OCI-LY3 (cell line): ENCODE measurements at regions not wholly inside any gene's neighbourhood (a gene's known extent, or its start where the extent isn't known, plus 50 kb on each side); places are given as distances from the start of the nearest gene placed in this dataset.

Source experiments
- H2AFZ ChIP-seq: fragments of 200-600, 300-600 bp; shearing (Covaris generic); 2 replicates; pipeline ENCODE4 v1.6.0; 2014; ENCODE audit warnings: antibody characterized with exemption, low read depth, low read length
- H3K27ac ChIP-seq: fragments of 200-600, 300-600 bp; sonication (generic); 2 replicates; pipeline ENCODE4 v1.5.1; 2014; ENCODE audit warnings: mild to moderate bottlenecking, low read length, moderate library complexity, mixed read lengths
- H3K27me3 ChIP-seq: fragments of 200-600, 300-600 bp; sonication (generic); 2 replicates; pipeline ENCODE4 v1.6.1; 2014; ENCODE audit warnings: low read depth, low read length, mixed read lengths
- H3K36me3 ChIP-seq: fragments of 200-600, 300-600 bp; sonication (generic); replicated peaks from 2 replicates; pipeline ENCODE3; 2014; ENCODE audit warnings: low read depth, low read length, mixed read lengths
- H3K4me1 ChIP-seq: fragments of 300-600, 200-600 bp; sonication (generic); 2 replicates; pipeline ENCODE4 v1.6.1; 2014; ENCODE audit warnings: low read length, mixed read lengths
- H3K4me2 ChIP-seq: fragments of 200-600, 300-600 bp; sonication (generic); 2 replicates; pipeline ENCODE4 v1.6.1; 2014; ENCODE audit warnings: low read length, mixed read lengths
- H3K4me3 ChIP-seq: fragments of 300-600, 200-600 bp; sonication (generic); 2 replicates; pipeline ENCODE4 v1.5.1; 2014; ENCODE audit warnings: antibody characterized with exemption, mild to moderate bottlenecking, low read length, moderate library complexity
- H3K79me2 ChIP-seq: fragments of 300-600, 200-600 bp; shearing (Covaris generic); 2 replicates; pipeline ENCODE4 v1.6.1; 2014; ENCODE audit warnings: mild to moderate bottlenecking, low read length, mixed read lengths
- H3K9ac ChIP-seq: fragments of 300-600, 200-600 bp; shearing (Covaris generic); 2 replicates; pipeline ENCODE4 v1.6.0; 2014; ENCODE audit warnings: mild to moderate bottlenecking, low read length, moderate library complexity
- H3K9me3 ChIP-seq: fragments of 200-600, 300-600 bp; shearing (Covaris generic); 2 replicates; pipeline ENCODE4 v1.6.1; 2014; ENCODE audit warnings: low read length, mixed read lengths; ENCODE audit not compliant: insufficient read depth
- H4K20me1 ChIP-seq: fragments of 200-600, 300-600 bp; sonication (generic); 2 replicates; pipeline ENCODE4 v1.6.1; 2016; ENCODE audit warnings: low read length, mixed read lengths; ENCODE audit not compliant: insufficient read depth
- EZH2phosphoT487 ChIP-seq: fragments of 200-600 bp; shearing (Covaris generic); IDR thresholded peaks from 2 replicates; pipeline ENCODE4 v1.6.1; 2018; ENCODE audit warnings: antibody characterized with exemption, mixed run types, low read depth
- TF ChIP-seq, protein P1 (sequence below): fragments of 200-600, 300-600 bp; sonication (generic); IDR thresholded peaks from 2 replicates; pipeline ENCODE4 v1.5.1; 2014; ENCODE audit warnings: antibody characterized with exemption, low read length, low read depth

DNA sequence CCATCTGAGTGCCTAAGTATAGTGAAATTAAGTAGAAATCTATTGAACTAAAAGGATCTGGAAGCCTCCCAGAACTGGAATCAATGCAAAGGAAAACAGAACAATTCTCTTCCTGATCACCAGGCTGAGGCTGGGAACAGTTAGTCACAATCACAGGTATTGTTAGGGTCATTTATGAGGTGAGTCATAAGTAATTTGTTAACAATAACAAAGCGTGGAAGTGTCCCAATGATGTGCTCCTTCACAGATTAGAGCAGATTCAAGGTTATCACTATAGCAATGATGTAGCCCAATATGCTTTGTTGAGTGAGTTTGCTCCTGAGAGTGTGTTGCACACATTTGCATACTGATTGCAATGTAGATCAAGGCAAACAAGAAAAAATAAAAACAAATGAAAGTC, 228.1 kb downstream of the ZNF674 start:
- TF ChIP-seq, protein P1, sequence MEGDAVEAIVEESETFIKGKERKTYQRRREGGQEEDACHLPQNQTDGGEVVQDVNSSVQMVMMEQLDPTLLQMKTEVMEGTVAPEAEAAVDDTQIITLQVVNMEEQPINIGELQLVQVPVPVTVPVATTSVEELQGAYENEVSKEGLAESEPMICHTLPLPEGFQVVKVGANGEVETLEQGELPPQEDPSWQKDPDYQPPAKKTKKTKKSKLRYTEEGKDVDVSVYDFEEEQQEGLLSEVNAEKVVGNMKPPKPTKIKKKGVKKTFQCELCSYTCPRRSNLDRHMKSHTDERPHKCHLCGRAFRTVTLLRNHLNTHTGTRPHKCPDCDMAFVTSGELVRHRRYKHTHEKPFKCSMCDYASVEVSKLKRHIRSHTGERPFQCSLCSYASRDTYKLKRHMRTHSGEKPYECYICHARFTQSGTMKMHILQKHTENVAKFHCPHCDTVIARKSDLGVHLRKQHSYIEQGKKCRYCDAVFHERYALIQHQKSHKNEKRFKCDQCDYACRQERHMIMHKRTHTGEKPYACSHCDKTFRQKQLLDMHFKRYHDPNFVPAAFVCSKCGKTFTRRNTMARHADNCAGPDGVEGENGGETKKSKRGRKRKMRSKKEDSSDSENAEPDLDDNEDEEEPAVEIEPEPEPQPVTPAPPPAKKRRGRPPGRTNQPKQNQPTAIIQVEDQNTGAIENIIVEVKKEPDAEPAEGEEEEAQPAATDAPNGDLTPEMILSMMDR = no peak
- no peak for TF ChIP-seq EZH2phosphoT487
- Histone ChIP-seq H3K27ac (no peak overlapping the region), H3K4me1 (no peaks in the 10 kb centered on the region), H2AFZ (no peak overlapping the region), H3K9me3 (no peaks in the 10 kb centered on the region), H3K79me2 (no peaks in the 10 kb centered on the region), H3K9ac (no peak overlapping the region), H3K27me3 (no peaks in the 10 kb centered on the region), H3K4me2 (no peak overlapping the region), H4K20me1 (no peaks in the 10 kb centered on the region), H3K4me3 (no peak overlapping the region), H3K36me3 (no peaks in the 10 kb centered on the region)

DNA sequence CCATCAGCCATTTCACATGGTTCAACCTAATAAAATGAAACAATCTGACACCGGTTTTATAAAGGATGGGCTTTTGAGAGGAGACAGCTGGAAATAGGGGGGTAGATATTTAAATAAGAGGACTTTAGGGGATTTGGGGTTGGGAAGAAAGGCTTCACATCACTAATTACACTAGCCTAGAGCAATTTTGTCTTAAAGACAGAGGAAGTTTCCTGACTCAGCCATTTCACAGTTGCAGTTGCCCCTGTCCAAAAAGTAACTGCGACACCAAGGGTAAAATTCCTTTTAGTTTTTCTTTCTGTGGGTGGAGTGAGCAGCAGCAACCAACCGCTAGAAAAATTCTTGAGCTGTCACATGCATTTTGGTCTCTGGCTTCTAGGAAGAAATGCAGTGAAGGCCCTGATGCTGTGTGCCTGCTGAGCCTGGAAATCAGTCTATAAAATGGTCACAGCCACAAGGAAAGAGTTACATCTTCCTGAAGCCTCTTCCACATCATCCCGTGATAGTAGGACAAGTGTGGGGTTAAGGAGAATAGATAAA, 233.6 kb downstream of the ZNF674 start:
- no peaks in the 10 kb centered on the region for H3K79me2 ChIP-seq
- H3K36me3 ChIP-seq = no peaks in the 10 kb centered on the region
- no peaks in the 10 kb centered on the region for H3K9me3 ChIP-seq
- H3K4me1 ChIP-seq = peaks cover 10% of the 10 kb centered on the region
- H4K20me1 ChIP-seq = no peaks in the 10 kb centered on the region
- H3K4me2 ChIP-seq = peak overlapping the region; percentile 41; the same call in 1 of the 2 replicates
- H2AFZ ChIP-seq = no peak overlapping the region
- no peak overlapping the region for H3K9ac ChIP-seq
- H3K4me3 ChIP-seq = no peak overlapping the region
- TF ChIP-seq, protein P1 = no peak
- TF ChIP-seq EZH2phosphoT487 = no peak
- H3K27me3 ChIP-seq = no peaks in the 10 kb centered on the region
- no peak overlapping the region for H3K27ac ChIP-seq

DNA sequence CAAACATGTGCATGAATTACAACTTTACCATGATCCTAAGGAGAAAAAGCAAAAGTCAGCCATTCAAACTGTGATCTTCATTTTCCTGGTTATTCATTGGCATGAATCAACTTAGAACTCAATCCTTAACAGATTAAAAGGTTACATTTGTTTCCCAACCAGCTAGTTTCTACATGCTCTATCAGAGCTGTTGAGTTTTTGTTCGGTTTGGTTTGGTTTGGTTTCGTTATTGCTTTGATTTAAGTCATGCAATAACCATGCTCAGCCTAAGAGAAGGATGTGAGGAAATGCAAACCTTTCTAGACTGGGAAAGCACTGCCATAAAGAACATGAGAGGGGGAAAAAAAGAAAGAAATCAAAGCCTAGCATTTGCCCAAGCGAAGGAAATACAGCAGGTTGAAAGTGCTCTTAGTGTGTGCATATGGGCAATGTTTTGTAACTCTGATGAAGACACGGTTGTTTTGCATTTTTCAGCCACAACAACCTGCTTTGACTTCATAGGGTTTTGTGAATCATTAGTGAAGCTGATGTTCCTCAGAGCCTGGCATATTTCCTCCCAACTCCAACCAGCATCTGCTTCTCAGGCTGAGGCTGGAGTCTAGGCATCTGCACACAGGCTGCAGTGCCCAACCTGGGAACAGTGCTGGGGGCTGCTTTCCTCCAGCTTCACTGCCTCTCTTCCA, 234.3 kb downstream of the ZNF674 start:
- Histone ChIP-seq H3K27me3 (no peaks in the 10 kb centered on the region), H3K4me3 (peak overlapping the region; percentile 26; the same call in 1 of the 2 replicates), H2AFZ (no peak overlapping the region), H3K4me2 (peak overlapping the region; percentile 41), H3K9me3 (no peaks in the 10 kb centered on the region), H3K27ac (no peak overlapping the region), H4K20me1 (no peaks in the 10 kb centered on the region), H3K36me3 (no peaks in the 10 kb centered on the region), H3K9ac (no peak overlapping the region), H3K79me2 (no peaks in the 10 kb centered on the region), H3K4me1 (peaks cover 10% of the 10 kb centered on the region)
- TF ChIP-seq, protein P1 = no peak
- no peak for TF ChIP-seq EZH2phosphoT487

DNA sequence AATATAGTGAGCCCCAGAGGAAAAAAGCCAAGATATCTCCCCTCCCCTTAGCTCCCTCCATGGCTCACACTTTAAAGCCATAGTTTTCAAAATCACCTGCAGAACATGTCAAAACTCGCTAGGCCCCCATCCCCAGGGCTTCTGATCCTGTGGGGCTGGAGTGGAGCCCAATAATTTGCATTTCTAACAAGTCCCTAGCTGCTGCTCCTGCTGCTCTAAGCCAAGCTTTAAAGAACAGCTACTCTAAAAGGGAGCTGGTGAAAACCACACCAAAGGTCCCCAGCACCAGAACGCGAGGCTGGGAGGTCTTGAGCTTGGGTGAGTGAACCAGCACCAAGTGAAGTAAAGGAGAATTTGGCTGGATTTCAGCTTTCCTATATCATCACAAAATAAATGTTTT, 237.1 kb downstream of the ZNF674 start:
- Histone ChIP-seq H3K4me2 (no peak overlapping the region), H3K36me3 (no peaks in the 10 kb centered on the region), H2AFZ (no peak overlapping the region), H3K9ac (no peak overlapping the region), H3K27ac (no peak overlapping the region), H3K27me3 (no peaks in the 10 kb centered on the region), H3K9me3 (no peaks in the 10 kb centered on the region), H3K4me3 (no peak overlapping the region), H3K79me2 (no peaks in the 10 kb centered on the region), H4K20me1 (no peaks in the 10 kb centered on the region), H3K4me1 (peaks cover 10% of the 10 kb centered on the region)
- TF ChIP-seq, protein P1 = no peak
- no peak for TF ChIP-seq EZH2phosphoT487
